ENCODE measurements at regions not wholly inside any gene's neighbourhood (a gene's known extent, or its start where the extent isn't known, plus 50 kb on each side); places are given as distances from the start of the nearest gene placed in this dataset.
"Not testable (repeated sequence)": the region's sequence is repeated elsewhere in the genome, so short reads cannot be mapped to it uniquely, and the experiment has no call there.

DNA sequence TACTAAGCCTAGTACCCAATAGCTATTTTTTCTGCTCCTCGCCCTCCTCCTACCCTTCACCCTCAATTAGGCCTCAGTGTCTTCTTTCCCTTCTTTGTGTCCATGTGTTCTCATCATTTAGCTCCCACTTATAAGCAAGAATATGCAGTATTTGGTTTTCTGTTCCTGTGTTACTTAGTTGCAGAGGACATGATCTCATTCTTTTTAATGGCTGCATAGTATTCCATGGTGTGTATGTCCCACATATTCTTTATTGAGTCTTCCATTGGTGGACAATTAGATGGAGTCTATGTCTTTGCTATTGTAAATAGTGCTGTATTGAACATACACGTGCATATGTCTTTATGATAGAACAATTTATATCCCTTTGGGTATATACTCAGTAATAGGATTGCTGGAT, 106.9 kb upstream of the NR5A2 start:
- TF ChIP-seq, protein P1, sequence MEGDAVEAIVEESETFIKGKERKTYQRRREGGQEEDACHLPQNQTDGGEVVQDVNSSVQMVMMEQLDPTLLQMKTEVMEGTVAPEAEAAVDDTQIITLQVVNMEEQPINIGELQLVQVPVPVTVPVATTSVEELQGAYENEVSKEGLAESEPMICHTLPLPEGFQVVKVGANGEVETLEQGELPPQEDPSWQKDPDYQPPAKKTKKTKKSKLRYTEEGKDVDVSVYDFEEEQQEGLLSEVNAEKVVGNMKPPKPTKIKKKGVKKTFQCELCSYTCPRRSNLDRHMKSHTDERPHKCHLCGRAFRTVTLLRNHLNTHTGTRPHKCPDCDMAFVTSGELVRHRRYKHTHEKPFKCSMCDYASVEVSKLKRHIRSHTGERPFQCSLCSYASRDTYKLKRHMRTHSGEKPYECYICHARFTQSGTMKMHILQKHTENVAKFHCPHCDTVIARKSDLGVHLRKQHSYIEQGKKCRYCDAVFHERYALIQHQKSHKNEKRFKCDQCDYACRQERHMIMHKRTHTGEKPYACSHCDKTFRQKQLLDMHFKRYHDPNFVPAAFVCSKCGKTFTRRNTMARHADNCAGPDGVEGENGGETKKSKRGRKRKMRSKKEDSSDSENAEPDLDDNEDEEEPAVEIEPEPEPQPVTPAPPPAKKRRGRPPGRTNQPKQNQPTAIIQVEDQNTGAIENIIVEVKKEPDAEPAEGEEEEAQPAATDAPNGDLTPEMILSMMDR (IDR thresholded peaks at IDR 0.05; ENCODE audit: low read length, missing control alignments), result no peak
- DNase-seq (ENCODE audit: low read depth), result no peak

DNA sequence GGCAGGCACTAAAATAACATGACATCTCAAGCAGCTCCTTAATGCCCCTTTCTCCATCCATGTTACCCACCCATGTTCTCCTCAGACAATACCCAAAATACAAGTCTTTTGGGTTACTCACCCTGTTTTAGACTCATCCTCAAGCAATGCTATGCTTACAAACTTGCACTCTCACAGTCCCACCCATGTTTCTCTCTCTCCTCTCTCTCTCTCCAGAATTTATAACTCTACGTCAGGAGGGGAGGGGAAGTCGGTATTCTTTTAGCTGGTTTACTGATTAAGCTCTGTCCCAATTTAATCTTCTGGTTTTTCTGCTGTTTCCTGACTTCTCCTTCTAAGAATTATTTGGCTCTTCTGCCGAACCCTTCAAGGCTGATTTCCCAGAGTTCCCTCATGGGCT, 98.0 kb upstream of the NR5A2 start:
- no peak overlapping the region for H3K4me3 ChIP-seq (replicated peaks; ENCODE audit: low read depth, low read length)
- TF ChIP-seq, protein P1 (IDR thresholded peaks at IDR 0.05; ENCODE audit: low read length, missing control alignments), result no peak
- no peak for DNase-seq (ENCODE audit: low read depth)

More for the DNA sequence above, 106.9 kb upstream of the NR5A2 start:
- no peak overlapping the region for H3K4me3 ChIP-seq (replicated peaks; ENCODE audit: low read depth, low read length)

DNA sequence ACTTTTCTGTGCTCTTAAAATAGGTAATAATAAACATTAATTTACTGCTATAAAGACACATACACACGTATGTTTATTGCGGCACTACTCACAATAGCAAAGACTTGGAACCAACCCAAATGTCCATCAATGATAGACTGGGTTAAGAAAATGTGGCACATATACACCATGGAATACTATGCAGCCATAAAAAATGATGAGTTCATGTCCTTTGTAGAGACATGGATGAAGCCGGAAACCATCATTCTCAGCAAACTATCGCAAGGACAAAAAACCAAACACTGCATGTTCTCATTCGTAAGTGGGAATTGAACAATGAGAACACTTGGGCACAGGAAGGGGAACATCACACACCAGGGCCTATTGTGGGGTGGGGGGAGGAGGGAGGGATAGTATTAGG, 97.4 kb upstream of the NR5A2 start:
- not testable (repeated sequence) for H3K4me3 ChIP-seq (replicated peaks; ENCODE audit: low read depth, low read length); DNase-seq (ENCODE audit: low read depth)

DNA sequence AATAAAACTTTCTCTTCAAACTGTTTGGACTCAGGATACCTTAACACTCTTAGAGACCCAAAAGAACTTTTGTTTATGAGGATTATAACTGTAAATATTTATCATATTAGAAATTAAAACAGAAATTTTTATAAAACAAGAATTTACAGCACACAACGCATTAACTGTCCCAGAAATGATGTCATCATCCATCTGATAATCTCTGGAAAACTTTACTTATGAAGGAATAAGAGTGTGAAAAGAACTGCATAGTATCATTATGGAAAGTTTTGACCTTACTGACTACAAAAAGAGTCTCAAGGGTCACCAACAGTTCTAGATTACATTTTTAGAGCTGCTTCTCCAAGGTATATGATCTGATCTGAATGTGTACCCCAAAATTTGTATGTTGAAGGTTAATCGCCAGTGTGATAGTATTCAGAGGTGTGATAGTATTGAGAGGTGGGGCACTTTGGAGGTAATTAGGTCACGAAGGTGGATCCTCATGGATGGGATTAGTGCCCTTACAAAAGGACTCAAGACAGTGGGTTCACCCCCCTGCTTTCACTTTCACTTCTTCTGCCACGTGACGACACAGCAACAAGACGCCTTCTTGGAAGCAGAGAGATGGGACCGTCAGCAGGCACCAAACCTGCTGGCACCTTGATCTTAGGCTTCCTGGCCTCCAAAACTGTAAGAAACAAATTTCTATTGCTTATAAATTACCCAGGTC, 95.7 kb upstream of the NR5A2 start:
- DNase-seq (ENCODE audit: low read depth), result no peak
- H3K4me3 ChIP-seq (replicated peaks; ENCODE audit: low read depth, low read length), result no peak overlapping the region
- TF ChIP-seq, protein P1 (IDR thresholded peaks at IDR 0.05; ENCODE audit: low read length, missing control alignments), result no peak

DNA sequence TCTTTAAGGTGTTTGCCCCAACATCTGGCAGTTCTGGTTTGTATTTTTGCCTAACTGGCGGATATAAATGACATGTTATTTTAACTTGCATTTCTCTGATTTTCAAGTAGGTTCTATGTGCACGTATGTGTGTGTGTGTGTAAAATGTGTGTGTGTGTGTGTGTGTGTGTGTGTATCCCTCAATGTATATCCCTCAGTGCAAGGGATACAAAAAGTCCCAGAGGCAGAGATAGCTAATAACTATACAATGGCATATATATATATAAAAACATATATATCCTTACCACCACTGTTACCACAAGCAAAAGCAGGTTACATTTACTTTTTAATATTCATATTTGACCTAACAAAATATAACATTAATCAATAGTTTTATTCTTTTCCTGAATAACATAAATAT, 95.0 kb upstream of the NR5A2 start:
- no peak overlapping the region for H3K4me3 ChIP-seq (replicated peaks; ENCODE audit: low read depth, low read length)
- no peak for DNase-seq (ENCODE audit: low read depth)
- TF ChIP-seq, protein P1 (IDR thresholded peaks at IDR 0.05; ENCODE audit: low read length, missing control alignments), result no peak

DNA sequence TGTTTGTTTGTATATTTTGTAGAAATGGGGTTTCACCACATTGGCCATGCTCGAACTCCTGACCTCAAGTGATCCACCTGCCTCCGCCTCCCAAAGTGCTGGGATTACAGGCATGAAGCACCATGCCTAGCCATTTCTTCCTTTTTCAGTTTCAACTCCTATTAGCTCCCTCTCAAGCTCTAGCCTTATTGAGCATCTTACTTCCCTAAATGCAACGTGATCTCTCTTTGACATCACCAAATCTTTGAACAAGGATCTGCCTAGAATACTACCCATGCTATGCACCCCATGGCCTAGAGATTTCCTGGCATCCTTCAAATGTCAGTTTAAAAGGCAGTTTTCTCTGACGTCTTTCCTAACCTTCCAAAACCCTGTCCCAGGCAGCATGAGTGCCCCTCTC, 91.1 kb upstream of the NR5A2 start:
- no peak for DNase-seq (ENCODE audit: low read depth)
- TF ChIP-seq, protein P1 (IDR thresholded peaks at IDR 0.05; ENCODE audit: low read length, missing control alignments), result no peak
- no peak overlapping the region for H3K4me3 ChIP-seq (replicated peaks; ENCODE audit: low read depth, low read length)

DNA sequence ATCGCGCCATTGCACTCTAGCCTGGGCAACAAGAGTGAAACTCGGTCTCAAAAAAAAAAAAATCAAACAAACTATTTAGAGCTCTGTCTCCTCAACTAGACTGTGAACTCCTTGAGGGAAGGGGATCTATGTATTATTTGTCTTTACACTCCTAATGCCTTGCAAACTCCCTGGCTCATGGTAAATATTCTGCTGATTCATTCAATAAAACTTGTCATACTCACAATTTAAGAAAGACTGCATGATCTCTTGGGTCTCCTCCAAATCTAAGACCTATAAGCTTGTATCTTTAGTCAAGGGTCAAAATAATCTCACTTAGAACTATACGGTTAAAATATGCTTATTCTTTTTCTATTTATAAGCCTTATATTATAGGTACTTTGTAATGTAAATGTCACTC, 90.3 kb upstream of the NR5A2 start:
- TF ChIP-seq, protein P1 (IDR thresholded peaks at IDR 0.05; ENCODE audit: low read length, missing control alignments), result no peak
- no peak overlapping the region for H3K4me3 ChIP-seq (replicated peaks; ENCODE audit: low read depth, low read length)
- no peak for DNase-seq (ENCODE audit: low read depth)
